ENCODE measurements at regions not wholly inside any gene's neighbourhood (a gene's known extent, or its start where the extent isn't known, plus 50 kb on each side); places are given as distances from the start of the nearest gene placed in this dataset.

DNA sequence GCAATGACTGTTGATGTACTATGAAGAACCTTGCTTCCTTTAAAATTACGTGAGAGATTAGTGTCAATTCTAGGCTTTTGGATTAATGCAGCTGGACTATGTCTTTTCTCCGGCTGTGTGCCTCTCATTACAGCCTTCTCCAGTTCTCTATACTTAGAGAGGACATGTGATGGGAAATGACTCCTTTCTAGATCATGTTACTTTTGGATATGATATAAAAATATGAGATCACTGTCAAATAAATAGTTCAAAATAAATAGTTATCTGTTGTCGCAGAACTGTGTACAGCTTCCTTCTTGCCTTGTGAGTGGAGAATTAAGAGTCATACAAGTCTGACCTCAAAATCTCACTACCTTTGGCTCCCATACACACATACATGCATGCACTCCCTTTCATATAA lies 592.4 kb downstream of the DIPK2A start:
- H3K27me3 Mint-ChIP-seq (ENCODE audit: low read depth, unreplicated experiment): no peaks in the 10 kb centered on the region

DNA sequence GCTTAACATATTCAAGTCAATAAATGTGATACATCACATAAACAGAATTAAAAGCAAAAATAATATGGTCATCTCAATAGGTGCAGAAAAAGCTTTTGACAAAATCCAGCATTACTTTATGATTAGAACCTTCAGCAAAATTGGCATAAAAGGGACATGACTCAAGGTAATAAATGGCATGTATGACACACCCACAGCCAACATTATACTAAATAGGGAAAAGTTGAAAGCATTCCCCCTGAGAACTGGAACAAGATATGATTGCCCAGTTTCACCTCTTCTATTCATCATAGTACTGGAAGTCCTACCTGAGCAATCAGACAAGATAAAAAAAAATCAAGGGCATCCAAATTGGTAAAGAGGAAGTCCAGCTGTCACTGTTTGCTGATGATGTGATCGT lies 594.7 kb downstream of the DIPK2A start:
- Histone ChIP-seq H3K27me3 (ENCODE audit: insufficient read depth, low read length) (no peaks in the 10 kb centered on the region), H3K79me2 (ENCODE audit: insufficient read depth, low read length) (no peaks in the 10 kb centered on the region), H3K4me1 (ENCODE audit: insufficient read depth, low read length) (no peaks in the 10 kb centered on the region), H3K4me2 (ENCODE audit: low read length) (no peak overlapping the region), H3K27ac (ENCODE audit: low read depth, low read length) (no peak overlapping the region), H2AFZ (ENCODE audit: low read depth, low read length) (no peak overlapping the region), H4K20me1 (ENCODE audit: insufficient read depth, low read length) (no peaks in the 10 kb centered on the region), H3K4me3 (ENCODE audit: insufficient read depth, low read depth, low read length) (no peak overlapping the region), H3K36me3 (ENCODE audit: insufficient read depth, low read length) (no peaks in the 10 kb centered on the region), H3K9me3 (ENCODE audit: insufficient read depth, low read depth, low read length) (no peaks in the 10 kb centered on the region), H3K9ac (ENCODE audit: low read length) (no peak overlapping the region)
- no peak for DNase-seq (ENCODE audit: low read depth)
- H3K9me3 Mint-ChIP-seq (ENCODE audit: unreplicated experiment): no peaks in the 10 kb centered on the region
- FAIRE-seq: no peak
- no peaks in the 10 kb centered on the region for H3K36me3 Mint-ChIP-seq (ENCODE audit: low read depth, unreplicated experiment)
- no peak overlapping the region for H3K4me3 Mint-ChIP-seq (ENCODE audit: unreplicated experiment)
- no peak overlapping the region for H3K27ac Mint-ChIP-seq (ENCODE audit: unreplicated experiment)
- H3K27me3 Mint-ChIP-seq (ENCODE audit: low read depth, unreplicated experiment): no peaks in the 10 kb centered on the region
- H3K4me1 Mint-ChIP-seq (ENCODE audit: low read depth, unreplicated experiment): no peaks in the 10 kb centered on the region
- TF ChIP-seq, protein P1, sequence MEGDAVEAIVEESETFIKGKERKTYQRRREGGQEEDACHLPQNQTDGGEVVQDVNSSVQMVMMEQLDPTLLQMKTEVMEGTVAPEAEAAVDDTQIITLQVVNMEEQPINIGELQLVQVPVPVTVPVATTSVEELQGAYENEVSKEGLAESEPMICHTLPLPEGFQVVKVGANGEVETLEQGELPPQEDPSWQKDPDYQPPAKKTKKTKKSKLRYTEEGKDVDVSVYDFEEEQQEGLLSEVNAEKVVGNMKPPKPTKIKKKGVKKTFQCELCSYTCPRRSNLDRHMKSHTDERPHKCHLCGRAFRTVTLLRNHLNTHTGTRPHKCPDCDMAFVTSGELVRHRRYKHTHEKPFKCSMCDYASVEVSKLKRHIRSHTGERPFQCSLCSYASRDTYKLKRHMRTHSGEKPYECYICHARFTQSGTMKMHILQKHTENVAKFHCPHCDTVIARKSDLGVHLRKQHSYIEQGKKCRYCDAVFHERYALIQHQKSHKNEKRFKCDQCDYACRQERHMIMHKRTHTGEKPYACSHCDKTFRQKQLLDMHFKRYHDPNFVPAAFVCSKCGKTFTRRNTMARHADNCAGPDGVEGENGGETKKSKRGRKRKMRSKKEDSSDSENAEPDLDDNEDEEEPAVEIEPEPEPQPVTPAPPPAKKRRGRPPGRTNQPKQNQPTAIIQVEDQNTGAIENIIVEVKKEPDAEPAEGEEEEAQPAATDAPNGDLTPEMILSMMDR (IDR thresholded peaks at IDR 0.05; ENCODE audit: insufficient read depth, low read depth, low read length): no peak
- TF ChIP-seq EZH2 (IDR thresholded peaks at IDR 0.05; ENCODE audit: insufficient read depth, low read length): no peak

More for the DNA sequence above, 592.4 kb downstream of the DIPK2A start:
- Histone ChIP-seq H3K4me2 (ENCODE audit: low read length) (no peak overlapping the region), H3K79me2 (ENCODE audit: insufficient read depth, low read length) (no peaks in the 10 kb centered on the region), H3K27me3 (ENCODE audit: insufficient read depth, low read length) (no peaks in the 10 kb centered on the region), H3K36me3 (ENCODE audit: insufficient read depth, low read length) (no peaks in the 10 kb centered on the region), H4K20me1 (ENCODE audit: insufficient read depth, low read length) (no peaks in the 10 kb centered on the region), H3K27ac (ENCODE audit: low read depth, low read length) (no peak overlapping the region), H3K4me3 (ENCODE audit: insufficient read depth, low read depth, low read length) (no peak overlapping the region), H3K4me1 (ENCODE audit: insufficient read depth, low read length) (no peaks in the 10 kb centered on the region), H3K9me3 (ENCODE audit: insufficient read depth, low read depth, low read length) (no peaks in the 10 kb centered on the region), H2AFZ (ENCODE audit: low read depth, low read length) (no peak overlapping the region), H3K9ac (ENCODE audit: low read length) (no peak overlapping the region)
- no peak overlapping the region for H3K4me3 Mint-ChIP-seq (ENCODE audit: unreplicated experiment)
- no peaks in the 10 kb centered on the region for H3K4me1 Mint-ChIP-seq (ENCODE audit: low read depth, unreplicated experiment)
- no peak overlapping the region for H3K27ac Mint-ChIP-seq (ENCODE audit: unreplicated experiment)
- H3K9me3 Mint-ChIP-seq (ENCODE audit: unreplicated experiment): no peaks in the 10 kb centered on the region
- DNase-seq (ENCODE audit: low read depth): no peak
- no peak for FAIRE-seq
- H3K36me3 Mint-ChIP-seq (ENCODE audit: low read depth, unreplicated experiment): no peaks in the 10 kb centered on the region
- TF ChIP-seq EZH2 (IDR thresholded peaks at IDR 0.05; ENCODE audit: insufficient read depth, low read length): no peak
- TF ChIP-seq, protein P1 (IDR thresholded peaks at IDR 0.05; ENCODE audit: insufficient read depth, low read depth, low read length): no peak

- Histone ChIP-seq H3K9ac (ENCODE audit: low read length) (no peak overlapping the region), H3K9me3 (ENCODE audit: insufficient read depth, low read depth, low read length) (no peaks in the 10 kb centered on the region), H3K36me3 (ENCODE audit: insufficient read depth, low read length) (no peaks in the 10 kb centered on the region), H3K4me1 (ENCODE audit: insufficient read depth, low read length) (no peaks in the 10 kb centered on the region), H3K4me3 (ENCODE audit: insufficient read depth, low read depth, low read length) (no peak overlapping the region), H3K27ac (ENCODE audit: low read depth, low read length) (no peak overlapping the region), H3K79me2 (ENCODE audit: insufficient read depth, low read length) (no peaks in the 10 kb centered on the region), H2AFZ (ENCODE audit: low read depth, low read length) (no peak overlapping the region), H3K4me2 (ENCODE audit: low read length) (no peak overlapping the region), H4K20me1 (ENCODE audit: insufficient read depth, low read length) (no peaks in the 10 kb centered on the region), H3K27me3 (ENCODE audit: insufficient read depth, low read length) (no peaks in the 10 kb centered on the region)
- DNase-seq (ENCODE audit: low read depth) (no peak), FAIRE-seq (no peak)
- H3K9me3 Mint-ChIP-seq (ENCODE audit: unreplicated experiment): no peaks in the 10 kb centered on the region
- H3K4me1 Mint-ChIP-seq (ENCODE audit: low read depth, unreplicated experiment): no peaks in the 10 kb centered on the region
- H3K4me3 Mint-ChIP-seq (ENCODE audit: unreplicated experiment): no peak overlapping the region
- H3K27ac Mint-ChIP-seq (ENCODE audit: unreplicated experiment): no peak overlapping the region
- TF ChIP-seq, protein P1 (IDR thresholded peaks at IDR 0.05; ENCODE audit: insufficient read depth, low read depth, low read length): no peak
- TF ChIP-seq EZH2 (IDR thresholded peaks at IDR 0.05; ENCODE audit: insufficient read depth, low read length): no peak
- H3K36me3 Mint-ChIP-seq (ENCODE audit: low read depth, unreplicated experiment): no peaks in the 10 kb centered on the region
- H3K27me3 Mint-ChIP-seq (ENCODE audit: low read depth, unreplicated experiment): no peaks in the 10 kb centered on the region
Observed at GRCh38 chr3:144569651-144570050, 598.0 kb downstream of the DIPK2A start.

All from astrocyte (in vitro differentiated cells and primary cell).